HEK293 (cell line): ENCODE measurements at regions not wholly inside any gene's neighbourhood (a gene's known extent, or its start where the extent isn't known, plus 50 kb on each side); places are given as distances from the start of the nearest gene placed in this dataset.

ENCODE experiments used
- CTCF ChIA-PET: fragments of 350-600 bp; formaldehyde crosslinking; extraction: SDS; loops from one replicate; lab custom pipeline; 2021; ENCODE audit warnings: antibody characterized with exemption; lab: Yijun Ruan, JAX
- POLR2A ChIA-PET: fragments of 300-600 bp; formaldehyde crosslinking; extraction: SDS; loops from one replicate; lab custom pipeline; 2020; ENCODE audit warnings: antibody characterized with exemption, inconsistent platforms; lab: Yijun Ruan, JAX
- H3K27ac ChIP-seq: fragments of 200-500 bp; sonication (Bioruptor generic); 2 replicates; pipeline ENCODE4 v1.5.1; 2014; ENCODE audit warnings: low read depth, low read length, control low read depth, inconsistent platforms; ENCODE audit errors: extremely low read depth
- H3K36me3 ChIP-seq, 2 experiments: fragments of 200-500 bp in 1 of 2; sonication (Bioruptor generic) in 1 of 2; 1 replicate in 1 of 2; 2 replicates in 1 of 2; pipeline ENCODE4 v1.5.1; 2014 to 2017; ENCODE audit warnings: inconsistent platforms in 2 of 2, low read length in 2 of 2; ENCODE audit not compliant: control insufficient read depth in 2 of 2, insufficient read depth in 1 of 2
- H3K4me1 ChIP-seq: fragments of 200-500 bp; sonication (Bioruptor generic); 2 replicates; pipeline ENCODE4 v1.5.1; 2014; ENCODE audit warnings: mild to moderate bottlenecking, low read length, inconsistent platforms; ENCODE audit not compliant: control insufficient read depth, insufficient read depth
- H3K4me3 ChIP-seq: 2 replicates; pipeline ENCODE4 v1.5.1; 2011; ENCODE audit warnings: low read depth, mild to moderate bottlenecking, control low read depth, low read length, moderate library complexity
- H3K9me3 ChIP-seq: fragments of 200-500 bp; sonication (Bioruptor generic); 2 replicates; pipeline ENCODE4 v1.5.1; 2014; ENCODE audit warnings: low read depth, low read length, inconsistent platforms; ENCODE audit not compliant: control insufficient read depth, insufficient read depth
- GFI1B ChIP-seq: fragments of 450-650 bp; formaldehyde crosslinking; IDR thresholded peaks from 2 replicates; pipeline ENCODE4 v1.5.1; 2016; ENCODE audit warnings: missing biosample characterization, missing genetic modification characterization
- GLIS1 ChIP-seq: fragments of 450-650 bp; formaldehyde crosslinking; IDR thresholded peaks from 2 replicates; pipeline ENCODE4 v1.5.1; 2016; ENCODE audit warnings: missing biosample characterization, missing genetic modification characterization
- MEIS1 ChIP-seq: sonication (generic); formaldehyde crosslinking; IDR thresholded peaks from 2 replicates; pipeline ENCODE4 v1.8.1; 2022; ENCODE audit warnings: missing genetic modification reagents, mild to moderate bottlenecking, borderline replicate concordance
- ZFHX2 ChIP-seq: fragments of 450-650 bp; formaldehyde crosslinking; conservative IDR thresholded peaks from 2 replicates; pipeline ENCODE4 v1.5.1; 2016; ENCODE audit warnings: missing biosample characterization, missing genetic modification characterization
- ZFP3 ChIP-seq: fragments of 450-650 bp; formaldehyde crosslinking; IDR thresholded peaks from 2 replicates; pipeline ENCODE4 v1.5.1; 2016; ENCODE audit warnings: low read depth, missing biosample characterization, missing genetic modification characterization
- ZFP37 ChIP-seq: fragments of 450-650 bp; formaldehyde crosslinking; IDR thresholded peaks from 2 replicates; pipeline ENCODE4 v1.5.1; 2016; ENCODE audit warnings: missing biosample characterization, missing genetic modification characterization
- ZFP41 ChIP-seq: fragments of 450-650 bp; formaldehyde crosslinking; IDR thresholded peaks from 2 replicates; pipeline ENCODE4 v1.5.1; 2016; ENCODE audit warnings: missing biosample characterization, missing genetic modification characterization, borderline replicate concordance
- ZNF10 ChIP-seq: fragments of 450-650 bp; formaldehyde crosslinking; IDR thresholded peaks from 2 replicates; pipeline ENCODE4 v1.5.1; 2017; ENCODE audit warnings: missing biosample characterization, missing genetic modification characterization
- ZNF114 ChIP-seq: fragments of 450-650 bp; formaldehyde crosslinking; IDR thresholded peaks from 2 replicates; pipeline ENCODE4 v1.5.0; 2017; ENCODE audit warnings: missing biosample characterization, missing genetic modification characterization
- ZNF324 ChIP-seq: fragments of 450-650 bp; formaldehyde crosslinking; IDR thresholded peaks from 2 replicates; pipeline ENCODE4 v1.5.1; 2016; ENCODE audit warnings: missing biosample characterization, missing genetic modification characterization
- ZNF423 ChIP-seq: fragments of 450-650 bp; formaldehyde crosslinking; IDR thresholded peaks from 2 replicates; pipeline ENCODE4 v1.5.1; 2016; ENCODE audit warnings: missing biosample characterization, missing genetic modification characterization
- ZNF529 ChIP-seq: fragments of 450-650 bp; formaldehyde crosslinking; IDR thresholded peaks from 2 replicates; pipeline ENCODE4 v1.5.1; 2017; ENCODE audit warnings: missing genetic modification characterization, missing biosample characterization; ENCODE audit not compliant: insufficient replicate concordance
- ZNF560 ChIP-seq: fragments of 450-650 bp; formaldehyde crosslinking; IDR thresholded peaks from 2 replicates; pipeline ENCODE4 v1.5.1; 2017; ENCODE audit warnings: missing biosample characterization, missing genetic modification characterization, borderline replicate concordance
- ZNF585B ChIP-seq: fragments of 450-650 bp; formaldehyde crosslinking; IDR thresholded peaks from 2 replicates; pipeline ENCODE4 v1.5.1; 2016; ENCODE audit warnings: missing biosample characterization, missing genetic modification characterization
- ZNF600 ChIP-seq: fragments of 450-650 bp; formaldehyde crosslinking; IDR thresholded peaks from 2 replicates; pipeline ENCODE4 v1.5.1; 2016; ENCODE audit warnings: missing biosample characterization, missing genetic modification characterization
- ZNF654 ChIP-seq: fragments of 450-650 bp; formaldehyde crosslinking; IDR thresholded peaks from 2 replicates; pipeline ENCODE4 v1.5.1; 2016; ENCODE audit warnings: low read depth, missing biosample characterization, missing genetic modification characterization
- ZNF701 ChIP-seq: fragments of 450-650 bp; formaldehyde crosslinking; IDR thresholded peaks from 2 replicates; pipeline ENCODE4 v1.5.1; 2016; ENCODE audit warnings: missing biosample characterization, missing genetic modification characterization
- ZNF792 ChIP-seq: fragments of 450-650 bp; formaldehyde crosslinking; IDR thresholded peaks from 2 replicates; pipeline ENCODE4 v1.5.1; 2016; ENCODE audit warnings: missing biosample characterization, missing genetic modification characterization
- TF ChIP-seq, protein P1 (sequence below): fragments of 450-650 bp; formaldehyde crosslinking; IDR thresholded peaks from 2 replicates; pipeline ENCODE4 v1.5.1; 2016; ENCODE audit warnings: missing biosample characterization, missing genetic modification characterization
- TF ChIP-seq, protein P2 (sequence below): fragments of 450-650 bp; formaldehyde crosslinking; optimal IDR thresholded peaks from 2 replicates; pipeline ENCODE3; 2016; ENCODE audit warnings: missing biosample characterization, mild to moderate bottlenecking, missing genetic modification characterization

DNA sequence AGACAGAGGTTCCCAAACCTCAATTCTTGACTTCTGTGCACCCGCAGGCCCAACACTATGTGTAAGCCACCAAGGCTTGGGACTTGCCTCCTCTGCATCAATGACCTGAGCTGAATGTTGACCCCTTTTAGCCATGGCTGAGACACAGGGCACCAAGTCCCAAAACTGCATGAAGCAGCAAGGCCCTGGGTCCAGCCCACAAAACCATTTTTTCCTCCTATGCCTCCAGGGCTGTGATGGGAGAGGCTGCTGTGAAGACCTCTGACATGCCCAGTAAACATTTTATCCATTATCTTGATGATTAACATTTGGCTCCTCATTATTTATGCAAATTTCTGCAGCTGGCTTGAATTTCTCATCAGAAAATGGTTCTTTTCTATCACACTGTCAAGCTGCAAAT, 85.4 kb downstream of the ITM2A start:
- ChIA-PET POLR2A (no interaction called here), CTCF (interaction anchor here (0.7 kb wide), 1 partner anchor 36 kb away, joined by 3 read pairs; no protein-coding TSS in a partner anchor)
- Histone ChIP-seq H3K9me3 (peaks cover 2% of the 10 kb centered on the region), H3K27ac (no peak overlapping the region), H3K36me3 (no peaks in the 10 kb centered on the region), H3K4me1 (no peaks in the 10 kb centered on the region), H3K4me3 (no peak overlapping the region)
- TF ChIP-seq ZNF10 (tag by site-specific recombination) (no peak), MEIS1 (CRISPR knock-in tag) (no peak), ZNF585B (tag by site-specific recombination) (peak; percentile 90), GLIS1 (tag by site-specific recombination) (no peak), ZNF324 (tag by site-specific recombination) (no peak), ZFP3 (no peak)
- TF ChIP-seq, protein P1, sequence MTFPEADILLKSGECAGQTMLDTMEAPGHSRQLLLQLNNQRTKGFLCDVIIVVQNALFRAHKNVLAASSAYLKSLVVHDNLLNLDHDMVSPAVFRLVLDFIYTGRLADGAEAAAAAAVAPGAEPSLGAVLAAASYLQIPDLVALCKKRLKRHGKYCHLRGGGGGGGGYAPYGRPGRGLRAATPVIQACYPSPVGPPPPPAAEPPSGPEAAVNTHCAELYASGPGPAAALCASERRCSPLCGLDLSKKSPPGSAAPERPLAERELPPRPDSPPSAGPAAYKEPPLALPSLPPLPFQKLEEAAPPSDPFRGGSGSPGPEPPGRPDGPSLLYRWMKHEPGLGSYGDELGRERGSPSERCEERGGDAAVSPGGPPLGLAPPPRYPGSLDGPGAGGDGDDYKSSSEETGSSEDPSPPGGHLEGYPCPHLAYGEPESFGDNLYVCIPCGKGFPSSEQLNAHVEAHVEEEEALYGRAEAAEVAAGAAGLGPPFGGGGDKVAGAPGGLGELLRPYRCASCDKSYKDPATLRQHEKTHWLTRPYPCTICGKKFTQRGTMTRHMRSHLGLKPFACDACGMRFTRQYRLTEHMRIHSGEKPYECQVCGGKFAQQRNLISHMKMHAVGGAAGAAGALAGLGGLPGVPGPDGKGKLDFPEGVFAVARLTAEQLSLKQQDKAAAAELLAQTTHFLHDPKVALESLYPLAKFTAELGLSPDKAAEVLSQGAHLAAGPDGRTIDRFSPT (tag by site-specific recombination), result no peak

DNA sequence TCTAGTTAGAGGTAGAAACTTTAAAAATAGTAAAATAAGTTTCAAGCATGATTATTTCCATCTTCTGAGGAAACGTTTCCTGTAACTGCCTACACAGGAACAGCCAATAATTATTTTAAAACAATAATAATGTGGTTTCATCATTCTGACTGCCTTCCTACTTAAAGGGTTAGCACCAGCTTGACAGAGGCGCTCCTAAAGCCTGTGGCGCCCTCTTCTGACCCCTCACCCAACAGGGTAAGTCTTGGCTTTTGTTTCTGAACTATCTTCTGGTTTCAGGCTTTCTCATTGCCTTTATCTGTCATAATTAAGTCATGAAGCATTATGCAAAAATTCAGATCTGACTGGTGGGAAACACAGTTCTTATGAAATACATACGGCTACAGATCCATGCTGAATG, 96.7 kb downstream of the ITM2A start:
- POLR2A ChIA-PET, result no interaction called here
- no peaks in the 10 kb centered on the region; the same call in 1 of the 2 replicates for H3K9me3 ChIP-seq
- H3K4me3 ChIP-seq, result no peak overlapping the region
- TF ChIP-seq ZFHX2 (tag by site-specific recombination) (no peak), ZNF654 (0 out of 2 replicates have a peak, but pooled peaks have one; percentile 5)
- TF ChIP-seq, all 188 proteins: peak for 1
- CTCF ChIA-PET, result interaction anchor here (0.7 kb wide), 1 partner anchor 1070 kb away, joined by 3 read pairs; no protein-coding TSS in a partner anchor
- Histone ChIP-seq H3K4me1 (no peaks in the 10 kb centered on the region), H3K27ac (no peak overlapping the region), H3K36me3 (no peaks in the 10 kb centered on the region)

DNA sequence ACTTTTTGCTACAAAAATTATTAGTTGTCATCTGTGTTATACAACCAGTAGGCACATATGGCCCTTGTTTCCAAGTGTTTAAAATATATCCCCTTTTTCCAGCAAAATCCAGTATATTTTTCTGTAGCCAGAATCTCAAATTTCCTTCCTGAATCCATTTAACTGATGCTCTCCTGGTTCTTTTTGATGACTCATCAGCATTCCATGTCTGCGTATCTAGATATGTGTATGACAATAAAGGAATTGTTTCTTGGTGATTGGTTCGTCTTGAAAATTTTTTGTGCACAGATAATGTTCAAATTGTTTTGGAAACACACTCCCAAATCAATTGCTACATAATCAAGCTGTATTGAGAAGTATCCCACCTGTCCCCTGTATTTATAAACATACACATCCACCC, 98.3 kb downstream of the ITM2A start:
- Histone ChIP-seq H3K4me1 (no peaks in the 10 kb centered on the region), H3K27ac (no peak overlapping the region), H3K4me3 (no peak overlapping the region), H3K9me3 (no peaks in the 10 kb centered on the region; the same call in 1 of the 2 replicates), H3K36me3 (no peaks in the 10 kb centered on the region)
- CTCF ChIA-PET, result interaction anchor here (0.7 kb wide), 1 partner anchor 94 kb away, joined by 3 read pairs; no protein-coding TSS in a partner anchor
- POLR2A ChIA-PET, result no interaction called here
- no peak for TF ChIP-seq ZNF560
- TF ChIP-seq ZNF114 (tag by site-specific recombination), result no peak
- no peak for TF ChIP-seq ZFP3
- no peak for TF ChIP-seq ZFP41
- no peak for TF ChIP-seq GLIS1 (tag by site-specific recombination)
- TF ChIP-seq ZNF701 (tag by site-specific recombination), result no peak
- TF ChIP-seq ZNF600, result no peak
- no peak for TF ChIP-seq GFI1B

DNA sequence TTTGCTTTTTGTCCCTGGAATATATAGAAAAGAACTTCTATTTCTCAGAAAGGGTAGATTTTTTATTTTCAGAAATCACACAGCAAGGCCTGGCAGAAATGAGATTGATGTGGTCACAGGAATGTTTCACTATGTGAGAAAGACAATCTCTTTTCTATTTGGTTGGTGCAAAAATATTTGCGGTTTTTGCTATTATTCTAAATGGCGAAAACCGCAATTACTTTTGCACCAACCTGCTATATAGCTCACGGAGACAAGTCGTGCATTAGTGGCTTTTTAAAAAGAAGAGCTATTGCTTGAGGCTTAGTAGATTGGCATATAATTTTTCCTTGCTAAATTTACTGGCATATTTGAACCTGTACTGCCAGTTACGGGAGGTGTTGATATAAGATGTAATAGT, 100.4 kb downstream of the ITM2A start:
- no peak for TF ChIP-seq ZNF423
- TF ChIP-seq ZNF792 (tag by site-specific recombination), result no peak
- no peak for TF ChIP-seq ZFP37 (tag by site-specific recombination)
- TF ChIP-seq ZNF560, result no peak
- TF ChIP-seq, protein P2, sequence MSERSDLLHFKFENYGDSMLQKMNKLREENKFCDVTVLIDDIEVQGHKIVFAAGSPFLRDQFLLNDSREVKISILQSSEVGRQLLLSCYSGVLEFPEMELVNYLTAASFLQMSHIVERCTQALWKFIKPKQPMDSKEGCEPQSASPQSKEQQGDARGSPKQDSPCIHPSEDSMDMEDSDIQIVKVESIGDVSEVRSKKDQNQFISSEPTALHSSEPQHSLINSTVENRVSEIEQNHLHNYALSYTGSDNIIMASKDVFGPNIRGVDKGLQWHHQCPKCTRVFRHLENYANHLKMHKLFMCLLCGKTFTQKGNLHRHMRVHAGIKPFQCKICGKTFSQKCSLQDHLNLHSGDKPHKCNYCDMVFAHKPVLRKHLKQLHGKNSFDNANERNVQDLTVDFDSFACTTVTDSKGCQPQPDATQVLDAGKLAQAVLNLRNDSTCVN (tag by site-specific recombination), result no peak
- no peak for TF ChIP-seq ZNF529
- H3K4me3 ChIP-seq, result no peak overlapping the region
- CTCF ChIA-PET, result no interaction called here
- H3K27ac ChIP-seq, result no peak overlapping the region
- no peaks in the 10 kb centered on the region for H3K4me1 ChIP-seq
- POLR2A ChIA-PET, result no interaction called here
- no peaks in the 10 kb centered on the region for H3K9me3 ChIP-seq
- no peaks in the 10 kb centered on the region for H3K36me3 ChIP-seq
